ENCODE measurements at regions not wholly inside any gene's neighbourhood (a gene's known extent, or its start where the extent isn't known, plus 50 kb on each side); places are given as distances from the start of the nearest gene placed in this dataset.

DNA sequence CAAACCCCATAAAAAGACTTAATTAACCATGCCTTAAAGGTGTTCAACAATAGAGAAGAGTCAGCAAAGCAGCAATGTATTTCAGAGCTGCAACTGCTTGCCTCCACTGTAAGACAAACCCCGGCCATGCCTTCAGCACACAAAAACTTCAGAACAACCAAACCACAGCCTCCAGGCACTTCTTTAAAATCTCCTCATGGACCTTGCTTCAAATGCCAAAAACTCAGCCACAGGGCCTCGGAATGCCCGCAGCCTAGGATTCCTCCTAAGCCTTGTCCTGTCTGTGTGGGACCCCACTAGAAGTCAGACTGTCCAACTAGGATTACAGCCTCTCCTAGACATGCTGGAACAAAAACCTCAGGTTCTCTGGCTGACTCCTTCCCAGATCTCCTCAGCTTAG is 208.1 kb upstream of the DUSP10 start:
- no peak for DNase-seq

DNA sequence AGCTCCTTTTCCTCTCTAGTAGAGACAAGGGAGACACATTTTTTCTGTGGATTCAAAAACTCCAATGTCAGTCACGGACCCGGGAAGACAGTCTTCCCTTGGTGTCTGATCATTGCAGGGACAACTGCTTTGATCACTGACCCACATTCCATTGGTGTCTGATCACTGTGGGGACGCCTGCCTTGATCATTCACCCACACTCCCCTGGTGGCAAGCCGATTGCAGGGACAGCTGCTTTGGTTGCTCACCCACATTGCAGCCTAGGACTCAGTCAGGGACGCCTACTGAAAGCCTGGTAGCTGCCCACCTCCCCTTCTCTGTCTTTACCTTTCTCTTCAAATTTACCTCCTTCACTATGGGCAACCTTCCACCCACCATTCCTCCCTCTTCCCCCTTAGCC is 206.6 kb upstream of the DUSP10 start:
- DNase-seq: no peak

DNA sequence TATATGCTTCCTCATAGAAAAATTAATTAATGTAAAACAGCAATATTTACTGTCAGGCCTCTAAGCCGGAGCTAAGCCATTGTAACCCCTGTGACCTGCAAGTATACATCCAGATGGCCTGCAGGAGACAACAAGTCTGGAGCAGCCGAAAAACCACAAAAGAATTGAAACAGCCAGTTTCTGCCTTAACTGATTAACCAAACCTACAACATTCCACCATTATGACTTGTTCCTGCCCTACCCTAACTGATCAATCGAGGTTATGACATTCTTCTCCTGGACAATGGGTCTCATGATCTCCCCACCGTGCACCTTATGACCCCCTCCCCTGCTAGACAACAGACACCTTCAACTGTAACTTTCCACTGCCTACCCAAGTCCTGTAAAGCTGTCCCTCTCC is 205.8 kb upstream of the DUSP10 start:
- DNase-seq: no peak

DNA sequence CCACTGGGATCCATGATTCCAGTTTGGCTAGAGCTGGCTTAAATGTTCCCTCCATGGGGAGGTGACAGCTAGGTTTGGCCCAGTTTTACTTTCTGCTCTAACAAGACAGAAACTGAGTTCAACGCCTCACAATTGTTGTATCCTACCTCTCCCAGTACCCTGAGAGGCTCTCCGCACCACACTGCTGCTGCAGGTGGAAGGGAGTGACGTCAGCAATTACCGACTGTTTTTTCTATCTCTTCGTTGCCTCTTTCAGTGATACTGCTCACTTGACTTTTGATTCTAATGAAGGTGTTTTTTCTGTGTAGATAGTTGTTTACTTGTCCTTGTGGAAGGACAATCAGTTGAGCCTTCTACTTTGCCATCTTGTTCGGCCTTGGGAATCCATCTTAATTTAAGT is 204.9 kb upstream of the DUSP10 start:
- DNase-seq: no peak

DNA sequence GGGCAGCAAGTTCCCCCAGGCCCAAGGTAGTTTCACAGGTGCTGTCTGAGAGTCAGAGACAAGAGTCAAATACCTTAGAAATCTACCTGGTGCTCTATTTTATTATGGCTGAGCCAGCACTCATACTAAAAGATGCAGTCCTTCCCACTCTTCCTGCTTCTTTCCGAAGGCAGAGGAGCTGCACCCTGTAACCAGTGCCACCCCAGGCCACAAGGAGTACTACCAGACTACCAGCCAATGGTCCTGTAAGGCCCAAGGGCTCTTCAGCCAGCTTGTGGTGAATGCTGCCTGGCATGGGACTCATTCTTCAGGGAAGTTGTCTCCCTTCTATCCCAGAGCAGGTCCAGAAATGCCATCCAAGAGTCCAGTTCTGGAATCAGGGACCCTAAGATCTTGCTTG is 203.8 kb upstream of the DUSP10 start:
- no peak for DNase-seq

DNA sequence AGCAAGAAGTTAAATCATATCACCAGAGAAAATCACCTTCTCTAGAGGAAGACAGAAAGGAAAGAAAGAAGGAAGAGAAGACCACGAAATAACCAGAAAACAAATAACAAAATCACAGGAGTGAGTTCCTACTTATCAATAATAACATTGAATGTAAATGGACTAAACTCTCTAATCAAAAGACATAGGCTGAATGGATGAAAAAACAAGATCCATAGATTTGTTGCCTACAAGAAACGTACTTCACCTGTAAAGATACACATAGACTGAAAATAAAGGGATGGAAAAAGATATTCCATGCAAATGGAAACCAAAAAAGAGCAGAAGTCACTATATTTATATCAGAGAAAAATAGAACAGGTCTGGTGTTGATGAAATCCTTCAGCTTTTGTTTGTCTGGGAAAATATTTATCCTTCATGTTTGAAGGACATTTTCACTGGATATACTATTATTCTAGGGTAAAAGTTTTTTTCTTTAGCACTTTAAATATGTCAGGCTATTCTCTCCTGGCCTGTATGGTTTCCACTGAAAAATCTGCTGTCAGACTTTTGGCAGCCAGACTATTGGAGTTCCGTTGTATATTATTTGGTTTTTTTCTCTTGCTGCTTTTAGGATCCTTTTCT is 202.5 kb upstream of the DUSP10 start:
- DNase-seq: no peak

DNA sequence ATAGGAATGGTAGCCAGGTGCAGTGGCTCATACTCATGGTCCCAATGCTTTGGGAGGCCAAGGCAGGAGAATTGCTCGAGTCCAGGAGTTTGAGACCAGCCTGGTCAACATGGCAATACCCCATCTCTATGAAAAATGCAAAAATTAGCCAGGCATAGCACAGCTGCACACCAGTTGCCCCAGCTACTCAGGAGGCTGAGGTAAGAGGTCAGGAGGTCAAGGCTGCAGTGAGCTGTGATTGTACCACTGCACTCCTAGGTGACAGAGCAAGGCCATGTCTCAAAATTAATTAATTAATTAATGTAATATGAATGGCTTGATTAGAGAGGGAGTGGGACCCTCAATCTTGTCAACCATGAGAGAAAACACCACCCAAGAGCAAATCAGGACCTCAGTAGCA is 198.7 kb upstream of the DUSP10 start:
- DNase-seq: no peak

DNA sequence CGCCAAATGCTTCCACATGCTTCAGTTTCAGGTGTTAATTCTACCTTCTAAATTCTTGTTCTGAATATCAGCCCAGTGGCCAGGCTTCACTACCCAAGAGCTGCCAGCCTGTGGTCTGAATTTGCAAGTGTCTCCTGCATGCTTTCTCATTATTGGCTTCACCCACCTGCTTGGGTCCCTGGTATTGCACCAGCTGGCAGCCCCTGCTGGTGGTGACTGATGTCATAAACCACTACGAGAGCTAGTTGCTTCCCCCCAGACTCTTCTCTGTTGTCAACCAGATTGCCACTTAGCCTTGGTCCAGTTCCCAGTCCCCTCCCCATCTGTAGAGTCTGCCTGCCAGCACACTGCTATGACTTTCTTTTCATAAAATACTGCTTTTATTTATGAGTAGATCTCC is 197.7 kb upstream of the DUSP10 start:
- DNase-seq: no peak

DNA sequence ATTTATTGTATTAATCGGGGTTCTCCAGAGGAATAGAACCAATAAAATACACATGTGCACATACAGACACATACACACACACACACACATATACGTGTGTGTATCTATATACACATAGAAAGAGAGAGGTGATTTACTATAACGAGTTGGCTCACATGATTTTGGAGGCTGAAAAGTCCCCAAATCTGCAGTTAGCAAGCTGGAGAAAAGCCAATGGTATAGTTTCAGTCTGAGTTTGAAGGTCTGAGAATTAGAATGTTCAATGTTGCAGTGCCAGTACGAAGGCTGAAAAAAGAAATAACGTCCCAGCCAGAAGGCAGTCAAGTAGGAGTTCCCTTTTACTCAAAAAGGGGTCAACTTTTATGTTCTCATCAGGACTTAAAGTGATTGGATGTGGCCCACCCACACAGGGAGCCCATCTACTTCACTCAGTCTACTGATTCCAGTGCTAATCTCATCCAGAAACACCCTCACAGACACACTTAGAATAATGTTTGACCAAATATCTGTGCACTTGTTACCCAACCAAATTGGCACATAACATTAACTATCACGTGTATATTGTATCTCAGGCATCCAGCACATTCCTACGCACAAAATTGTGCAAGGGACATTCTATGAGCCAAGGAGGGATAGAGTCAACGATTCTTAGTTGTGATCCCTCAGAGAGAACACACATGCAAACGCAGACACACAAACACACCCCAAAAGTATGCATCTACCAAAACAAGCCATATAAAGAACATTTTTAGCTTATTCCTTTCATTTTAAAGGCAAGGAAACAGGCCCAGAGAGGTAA is 195.5 kb upstream of the DUSP10 start:
- DNase-seq: no peak

DNA sequence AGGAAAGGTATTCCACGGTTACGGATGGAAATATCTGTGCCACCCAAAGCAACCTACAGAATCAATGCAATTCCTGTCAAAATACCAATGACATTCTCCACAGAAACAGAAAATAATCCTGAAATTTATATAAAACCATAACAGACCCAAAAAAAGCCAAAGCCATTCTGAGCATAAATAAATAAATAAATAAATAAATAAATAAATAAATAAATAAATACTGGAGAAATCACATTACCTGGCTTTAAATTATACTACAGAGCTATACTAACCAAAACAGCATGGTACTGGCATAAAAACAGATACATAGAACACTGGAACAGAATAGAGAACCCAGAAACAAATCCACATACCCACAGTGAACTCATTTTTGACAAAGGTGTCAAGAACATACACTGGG is 191.9 kb upstream of the DUSP10 start:
- no peak for DNase-seq

DNA sequence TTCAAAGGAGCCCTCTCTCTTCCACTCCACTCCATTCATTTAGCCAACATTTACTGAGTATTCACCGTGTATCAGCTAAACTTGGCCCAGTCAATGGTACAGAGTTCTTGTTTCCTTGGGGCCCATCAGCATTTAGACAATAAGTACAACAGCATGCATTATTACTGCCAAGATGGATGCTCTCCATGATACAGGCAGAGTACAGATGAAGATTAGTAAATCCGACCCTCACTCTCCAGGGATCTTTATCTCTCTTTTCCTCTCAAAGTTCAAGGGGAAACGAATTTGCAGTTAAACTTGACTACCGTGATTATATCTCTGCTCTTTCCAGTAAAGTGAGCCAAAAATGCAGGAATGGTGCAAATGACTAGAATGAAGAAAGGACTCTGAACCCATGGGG is 184.6 kb upstream of the DUSP10 start:
- DNase-seq: no peak

DNA sequence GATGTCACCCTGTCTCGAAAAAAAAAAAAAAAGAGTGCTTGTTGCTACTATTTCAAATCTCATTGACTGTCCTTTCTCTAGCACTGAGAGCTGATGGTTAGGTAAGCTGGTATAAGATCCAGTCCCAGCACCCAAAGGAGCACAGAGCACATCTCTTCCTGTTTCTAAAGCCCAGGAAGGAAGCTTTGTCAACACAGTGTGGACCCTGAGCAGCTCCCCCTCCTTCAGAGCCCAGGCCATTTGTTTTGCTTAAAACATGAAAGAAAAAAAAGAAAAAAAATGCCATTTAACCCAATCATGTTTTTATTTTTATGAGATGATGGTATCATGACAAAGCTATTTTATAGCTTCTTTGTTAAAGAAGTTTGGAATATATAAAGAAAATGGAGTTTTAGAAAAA is 184.1 kb upstream of the DUSP10 start:
- no peak for DNase-seq

DNA sequence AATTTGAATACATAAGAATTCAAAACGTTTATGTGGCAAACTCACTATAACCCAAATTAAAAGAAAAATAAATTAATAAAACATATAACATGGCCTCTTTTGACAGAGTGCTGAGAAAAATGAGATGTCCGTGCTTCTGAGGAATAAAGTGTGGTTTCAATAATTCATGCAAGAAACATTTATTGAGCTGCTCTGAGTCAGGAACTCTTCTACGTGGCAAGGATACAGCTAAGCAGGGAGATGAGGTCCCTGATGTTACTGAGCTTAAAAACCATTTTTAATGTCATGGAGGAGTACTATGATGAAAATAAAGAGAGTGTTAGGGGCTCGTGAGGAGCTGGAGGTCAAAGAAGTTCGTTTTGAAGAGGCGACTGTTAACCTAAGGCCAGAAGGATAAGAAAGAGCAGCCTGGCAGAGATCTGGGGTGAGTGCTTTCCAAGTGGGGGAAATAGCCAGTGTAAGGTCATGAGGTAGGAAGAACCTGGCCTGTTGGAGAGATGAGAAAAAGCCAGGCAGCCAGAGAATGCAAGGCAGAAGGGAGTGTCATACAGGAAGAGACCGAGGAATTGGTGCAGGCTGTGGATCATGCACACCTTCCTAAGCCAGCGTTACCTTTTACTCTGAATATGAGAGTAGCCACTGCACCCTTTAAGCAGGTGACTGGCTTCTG is 182.2 kb upstream of the DUSP10 start:
- no peak for DNase-seq

DNA sequence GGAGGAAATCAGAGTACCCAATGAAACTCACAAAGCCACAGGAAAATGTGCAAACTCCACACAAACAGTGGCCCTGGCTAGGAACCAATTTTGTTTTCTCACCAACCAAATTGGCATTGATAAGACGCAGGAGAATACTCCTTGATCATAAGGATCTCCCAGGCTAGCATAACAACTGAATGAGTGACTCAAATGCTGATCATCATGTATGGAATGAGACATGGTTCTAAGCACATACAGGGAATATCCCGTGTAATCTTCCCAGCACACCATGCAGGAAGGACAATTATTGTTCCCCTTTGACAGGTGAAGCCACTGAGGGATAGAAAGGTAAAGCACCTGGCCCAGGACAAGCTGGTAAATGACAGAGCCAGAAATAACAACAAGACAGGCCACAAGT is 180.0 kb upstream of the DUSP10 start:
- DNase-seq: no peak

DNA sequence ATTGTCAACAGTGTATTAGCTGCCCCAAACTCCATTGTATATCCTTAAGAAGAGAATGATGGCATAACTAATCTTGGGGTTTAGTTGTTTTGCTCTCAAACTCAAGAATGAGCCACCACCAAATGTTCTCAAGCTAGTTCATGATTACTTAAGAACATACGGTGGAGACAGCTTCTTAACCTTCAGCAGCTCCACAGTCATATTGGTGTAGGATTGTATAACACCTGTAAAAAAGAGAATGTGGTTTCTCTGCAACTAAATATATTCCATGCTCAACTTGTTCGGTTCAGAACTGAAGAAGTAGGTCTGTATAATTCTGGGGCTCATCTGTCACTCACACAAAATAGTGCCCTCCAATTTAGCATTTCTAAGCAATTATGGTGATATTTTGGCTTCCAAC is 177.9 kb upstream of the DUSP10 start:
- DNase-seq: no peak

DNA sequence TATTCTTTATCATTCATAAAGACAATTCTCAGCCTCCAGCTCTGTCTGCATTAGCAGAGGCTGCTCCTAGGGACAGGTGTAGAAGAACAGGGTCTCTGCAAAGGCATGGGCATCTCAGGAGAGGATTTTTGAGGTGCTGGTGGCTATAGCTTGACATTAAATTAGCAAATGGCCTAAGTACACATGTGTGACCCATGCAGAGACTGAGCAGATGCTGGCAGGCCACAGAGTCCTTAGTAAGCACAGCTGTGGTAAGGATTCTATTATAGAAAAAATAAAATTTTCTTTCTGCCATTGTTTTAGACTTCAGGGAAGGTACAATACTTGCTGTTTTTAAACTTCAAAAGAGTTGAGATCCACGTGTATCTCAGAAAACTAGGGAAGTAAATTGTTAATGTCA is 177.5 kb upstream of the DUSP10 start:
- no peak for DNase-seq

DNA sequence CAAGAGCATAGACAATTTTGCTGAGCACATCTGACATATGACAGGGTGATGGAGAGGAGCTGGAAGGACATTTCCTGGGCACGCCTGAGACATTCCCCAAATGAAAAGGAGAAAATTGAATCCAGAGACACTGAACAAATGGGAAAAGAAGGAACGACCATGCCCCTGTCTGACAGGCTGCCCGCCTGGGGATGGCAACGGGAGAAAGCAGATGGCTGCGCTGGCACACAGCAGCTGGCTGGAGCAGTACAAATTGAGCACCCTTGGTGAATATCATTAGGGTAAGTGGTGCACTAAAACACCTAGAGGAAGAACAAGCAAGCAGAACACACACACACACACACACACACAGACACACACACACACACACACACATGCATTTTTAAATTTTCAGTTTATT is 174.3 kb upstream of the DUSP10 start:
- DNase-seq: no peak

DNA sequence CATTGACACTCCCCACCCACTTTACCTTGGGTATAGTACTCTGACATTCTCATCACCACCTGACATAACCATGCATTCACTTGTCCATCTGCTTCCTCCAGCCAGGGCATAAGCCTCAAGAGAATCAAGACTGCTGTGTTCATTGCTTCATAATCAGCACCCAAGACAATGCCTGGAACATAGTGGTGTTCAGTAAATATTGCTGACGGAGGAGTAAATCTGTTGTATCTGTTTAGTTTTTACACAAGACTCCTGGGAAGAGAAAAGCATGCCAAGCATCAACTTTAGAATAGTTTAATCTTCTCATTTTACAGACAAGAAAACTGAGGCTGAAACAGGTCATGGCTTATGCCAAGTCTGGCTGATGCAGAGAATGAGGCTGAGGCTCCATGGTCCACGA is 173.9 kb upstream of the DUSP10 start:
- DNase-seq: no peak

DNA sequence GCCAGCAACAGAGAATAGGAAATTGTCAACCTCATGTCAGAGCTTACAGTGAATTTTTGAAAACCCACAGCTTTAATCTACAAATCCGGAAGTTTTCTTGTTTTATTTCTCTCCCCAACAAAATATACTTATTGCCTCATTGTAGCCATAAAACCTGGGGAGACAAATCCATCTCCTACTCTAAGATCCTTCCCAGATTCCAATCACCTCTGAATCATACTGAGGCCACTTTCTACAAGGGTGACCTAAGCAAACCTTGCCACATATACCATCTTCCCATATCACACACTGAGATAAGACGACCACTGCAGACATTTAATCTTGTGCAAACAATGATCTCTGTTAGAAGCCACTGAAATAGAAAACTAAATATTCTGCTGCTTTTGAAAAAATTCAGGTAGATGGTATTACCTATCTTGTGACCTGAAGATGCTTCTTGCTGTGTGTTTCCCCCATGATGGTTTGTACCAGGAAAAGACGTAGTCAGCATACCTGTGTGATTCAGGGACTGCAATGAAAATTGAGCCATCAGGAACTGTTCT is 171.5 kb upstream of the DUSP10 start:
- DNase-seq: no peak

DNA sequence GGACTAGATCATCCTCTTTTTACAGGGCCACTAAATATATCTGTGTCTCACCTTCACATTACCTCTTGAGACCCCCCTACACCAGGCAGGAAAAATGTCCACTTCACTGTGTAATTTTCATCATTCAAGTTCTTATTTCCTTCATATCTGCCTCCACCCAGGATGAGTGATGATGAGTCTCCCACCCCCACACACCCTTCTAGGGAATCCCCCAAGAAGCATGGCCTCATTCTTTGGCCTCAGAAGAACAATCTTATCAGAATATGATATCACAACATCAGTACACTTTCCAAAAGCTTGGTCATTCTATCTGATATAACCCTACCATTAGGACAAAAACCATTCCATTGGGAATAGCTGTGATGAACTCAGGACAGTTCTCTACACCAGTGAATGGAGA is 170.3 kb upstream of the DUSP10 start:
- no peak for DNase-seq

DNA sequence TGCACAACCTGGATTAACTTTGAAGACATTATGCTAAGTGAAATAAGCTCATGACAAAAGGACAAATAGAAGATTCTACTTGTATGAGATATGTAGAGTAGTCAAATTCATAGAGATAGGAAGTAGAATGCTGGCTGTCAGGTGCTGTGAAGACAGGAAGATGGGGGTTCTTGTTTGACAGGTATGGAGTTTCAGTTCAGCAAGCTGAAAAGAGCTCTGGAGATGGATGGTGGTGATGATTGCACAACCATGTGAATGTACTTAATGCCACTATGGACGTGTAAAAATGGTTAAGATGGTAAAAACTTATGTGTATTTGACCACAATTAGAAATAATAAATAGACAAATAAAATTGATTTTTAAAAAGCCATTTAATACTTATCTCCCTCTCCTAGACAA is 169.8 kb upstream of the DUSP10 start:
- no peak for DNase-seq

DNA sequence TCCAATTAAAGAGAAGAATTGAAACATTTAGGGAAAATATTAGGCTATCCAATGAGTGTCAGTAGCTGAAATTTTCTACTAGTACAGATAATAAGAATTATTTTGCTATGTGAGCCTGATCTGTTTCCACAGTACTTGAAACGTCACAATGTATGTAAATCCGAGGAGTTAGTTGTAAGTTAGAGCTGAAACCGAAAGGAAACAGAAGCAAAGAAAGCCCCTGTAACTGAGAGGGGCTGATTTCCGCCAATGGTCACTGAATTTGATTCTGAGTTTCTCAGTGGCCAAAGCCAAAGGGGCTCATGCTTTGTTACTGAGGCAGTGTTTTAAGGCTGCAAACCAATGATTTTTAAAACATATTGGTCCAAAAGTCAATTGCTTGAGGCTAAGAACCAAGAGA is 168.3 kb upstream of the DUSP10 start:
- DNase-seq: no peak

DNA sequence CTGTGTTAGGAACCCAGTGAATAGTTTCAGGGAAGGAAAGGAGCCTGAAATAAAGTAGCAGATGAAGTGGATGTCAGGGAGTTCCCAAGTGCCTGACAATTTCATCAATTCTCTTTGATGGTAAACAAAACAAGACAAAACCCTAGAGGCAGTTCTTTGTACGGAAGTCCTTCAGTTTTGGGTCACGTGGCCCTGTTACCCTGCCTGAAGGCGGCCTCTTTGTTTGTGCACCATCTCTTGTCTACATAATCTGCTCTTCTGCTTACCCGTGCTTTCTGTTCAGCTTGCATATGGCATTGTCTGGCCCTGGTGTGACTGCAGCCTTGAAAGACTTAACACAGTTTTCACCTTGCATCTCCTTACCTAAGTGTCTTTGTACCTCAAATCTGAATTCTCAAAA is 166.7 kb upstream of the DUSP10 start:
- DNase-seq: no peak

Data from effector CD8-positive, alpha-beta T cell (primary cell).